ENCODE measurements at regions not wholly inside any gene's neighbourhood (a gene's known extent, or its start where the extent isn't known, plus 50 kb on each side); places are given as distances from the start of the nearest gene placed in this dataset.

DNA sequence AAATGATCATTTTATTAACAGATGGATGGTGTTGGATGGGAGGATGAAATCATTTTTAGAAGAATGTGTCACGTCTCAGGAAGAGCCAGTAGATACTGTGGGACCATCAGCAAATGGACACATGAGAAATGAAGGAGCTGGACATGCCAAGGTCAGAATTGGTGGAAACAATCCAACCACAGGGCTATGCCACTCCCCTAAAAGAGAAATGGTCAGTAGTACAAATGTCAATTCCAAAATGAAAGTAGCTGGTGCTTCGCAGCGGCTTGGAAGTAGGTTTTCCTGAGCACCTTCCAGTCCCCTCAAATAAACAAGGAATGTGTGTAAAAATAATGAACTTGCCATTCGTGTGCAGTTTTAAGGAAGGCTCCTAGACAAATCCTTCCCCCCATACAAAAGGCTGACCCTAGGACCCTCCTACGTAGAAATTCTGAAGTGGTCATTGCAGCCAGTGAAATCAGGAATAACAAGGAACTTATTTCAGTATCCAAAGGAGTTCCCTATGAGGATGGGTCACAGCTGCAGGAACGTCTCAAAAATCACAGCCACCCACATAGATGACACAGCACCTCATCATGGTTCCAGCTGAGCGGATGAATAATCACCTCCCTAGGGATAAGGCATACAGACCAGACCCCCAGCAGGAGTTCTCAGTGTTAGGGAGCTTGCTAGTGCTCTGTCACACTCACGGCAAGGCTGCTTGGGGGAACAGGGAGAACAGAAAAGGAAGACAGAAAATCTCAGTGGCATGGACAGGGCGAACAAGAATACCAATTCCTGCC lies 239.2 kb downstream of the HS3ST3A1 start:
- H3K4me3 ChIP-seq (ENCODE audit: low read length): peak overlapping the region; percentile 29
- no peak for TF ChIP-seq CTCF (conservative IDR thresholded peaks at IDR 0.05; ENCODE audit: low read length)
- peak; percentile 60 for DNase-seq (ENCODE audit: low read depth)

GRCh38 chr17:13359774-13360173 lies 242.0 kb downstream of the HS3ST3A1 start:
- no peak for TF ChIP-seq CTCF (conservative IDR thresholded peaks at IDR 0.05; ENCODE audit: low read length)
- H3K4me3 ChIP-seq (ENCODE audit: low read length): no peak overlapping the region
- DNase-seq (ENCODE audit: low read depth): no peak

- H3K4me3 ChIP-seq (ENCODE audit: low read length): no peak overlapping the region
- no peak for DNase-seq (ENCODE audit: low read depth)
- no peak for TF ChIP-seq CTCF (conservative IDR thresholded peaks at IDR 0.05; ENCODE audit: low read length)
Measured at GRCh38 chr17:13355054-13355453, 246.7 kb downstream of the HS3ST3A1 start.

- no peak overlapping the region for H3K4me3 ChIP-seq (ENCODE audit: low read length)
- no peak for TF ChIP-seq CTCF (conservative IDR thresholded peaks at IDR 0.05; ENCODE audit: low read length)
- peak; percentile 89 for DNase-seq (ENCODE audit: low read depth)
Measured at GRCh38 chr17:13353590-13353989, 248.1 kb downstream of the HS3ST3A1 start.

GRCh38 chr17:13352747-13353415 lies 248.8 kb downstream of the HS3ST3A1 start:
- TF ChIP-seq CTCF (conservative IDR thresholded peaks at IDR 0.05; ENCODE audit: low read length): no peak
- DNase-seq (ENCODE audit: low read depth): no peak
- no peak overlapping the region for H3K4me3 ChIP-seq (ENCODE audit: low read length)

GRCh38 chr17:13351046-13351445 lies 250.7 kb downstream of the HS3ST3A1 start:
- H3K4me3 ChIP-seq (ENCODE audit: low read length): no peak overlapping the region
- peak; percentile 79 for DNase-seq (ENCODE audit: low read depth)
- no peak for TF ChIP-seq CTCF (conservative IDR thresholded peaks at IDR 0.05; ENCODE audit: low read length)

DNA sequence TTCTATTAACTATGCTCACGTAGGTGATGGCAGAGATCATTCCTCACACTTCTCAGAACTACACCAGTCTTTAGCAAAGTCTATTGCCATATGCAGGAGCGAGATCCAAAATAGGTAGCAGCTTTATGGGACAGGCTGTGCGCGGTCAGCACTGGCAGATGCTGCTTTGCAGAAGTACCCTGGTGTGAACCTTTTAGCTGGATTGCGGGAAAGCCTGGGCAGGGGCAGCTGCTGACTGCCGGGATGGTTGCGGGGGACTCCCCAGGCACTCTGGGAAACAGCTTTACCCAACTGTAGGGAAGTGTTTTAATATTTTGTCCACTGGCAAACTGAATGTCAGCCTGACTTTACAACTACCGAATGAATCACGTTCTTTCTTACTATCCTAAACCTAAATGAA lies 251.3 kb downstream of the HS3ST3A1 start:
- DNase-seq (ENCODE audit: low read depth): no peak
- TF ChIP-seq CTCF (conservative IDR thresholded peaks at IDR 0.05; ENCODE audit: low read length): no peak
- H3K4me3 ChIP-seq (ENCODE audit: low read length): no peak overlapping the region
